ENCODE measurements at regions not wholly inside any gene's neighbourhood (a gene's known extent, or its start where the extent isn't known, plus 50 kb on each side); places are given as distances from the start of the nearest gene placed in this dataset.
"Not testable (repeated sequence)": the region's sequence is repeated elsewhere in the genome, so short reads cannot be mapped to it uniquely, and the experiment has no call there.

DNA sequence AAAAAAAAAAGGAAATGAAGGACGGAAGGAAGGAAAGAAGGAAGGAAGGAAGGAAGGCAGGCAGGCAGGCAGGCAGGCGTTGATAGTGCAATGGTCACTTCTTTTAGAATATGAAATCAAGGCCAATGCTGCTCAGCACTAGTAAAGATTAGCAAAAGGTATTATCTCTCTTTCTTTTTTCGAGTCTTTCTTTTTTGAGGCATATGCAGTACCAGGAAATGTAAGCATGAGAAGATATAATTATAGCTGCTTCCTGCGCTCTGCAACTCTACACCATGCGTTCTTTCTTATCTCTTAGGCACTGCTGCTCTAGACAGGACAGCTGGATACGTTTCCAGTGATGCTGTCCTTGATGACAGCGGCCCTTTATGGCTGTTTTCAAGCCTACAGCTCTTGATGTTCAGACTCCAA lies 1512.5 kb upstream of the B3GALT2 start:
- DNase-seq (ENCODE audit: low read depth): no peak

DNA sequence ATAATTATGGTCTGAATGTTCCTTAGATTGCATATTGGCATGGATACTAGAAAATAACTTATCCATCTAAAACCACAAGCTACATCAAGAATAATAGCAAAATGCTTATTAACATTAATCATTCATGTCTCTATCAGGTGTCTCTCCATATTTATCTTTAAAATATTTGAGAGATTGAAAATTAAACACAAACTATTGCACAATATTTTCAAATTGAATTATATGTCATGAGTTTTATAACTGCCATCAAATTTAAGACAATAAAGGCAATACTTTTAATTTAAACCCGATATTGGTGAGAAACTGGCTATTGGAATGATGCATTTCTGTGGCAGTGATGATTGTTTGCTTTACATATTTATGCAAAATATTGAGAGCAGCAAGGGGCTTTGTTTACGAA lies 1506.8 kb upstream of the B3GALT2 start:
- DNase-seq (ENCODE audit: low read depth): no peak

DNA sequence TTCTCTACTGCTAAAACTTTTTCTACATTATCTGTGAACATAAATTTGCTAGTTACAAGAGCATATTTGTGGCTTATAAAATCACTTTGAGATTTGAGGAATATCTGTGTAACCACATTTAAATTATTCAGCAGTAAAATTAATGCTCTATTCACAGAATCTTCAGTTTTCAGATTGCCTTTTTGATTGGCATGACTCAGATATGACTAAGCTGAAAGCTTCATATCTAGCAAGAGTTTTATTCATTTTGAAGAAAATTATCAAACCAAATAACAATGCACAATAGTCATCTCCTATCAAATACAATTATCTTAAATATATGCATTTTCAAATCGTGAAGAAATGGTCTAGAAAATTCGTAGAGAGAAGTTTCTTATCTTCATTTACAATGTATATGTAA lies 1498.2 kb upstream of the B3GALT2 start:
- DNase-seq (ENCODE audit: low read depth): no peak

- DNase-seq (ENCODE audit: low read depth): no peak
Measured at GRCh38 chr1:194658090-194658439, 1471.7 kb upstream of the B3GALT2 start.

- DNase-seq (ENCODE audit: low read depth): no peak
Measured at GRCh38 chr1:194654956-194655355, 1468.5 kb upstream of the B3GALT2 start.

- DNase-seq (ENCODE audit: low read depth): no peak
Measured at GRCh38 chr1:194653385-194653784, 1467.0 kb upstream of the B3GALT2 start.

GRCh38 chr1:194647118-194647517 lies 1460.7 kb upstream of the B3GALT2 start:
- no peak for DNase-seq (ENCODE audit: low read depth)

DNA sequence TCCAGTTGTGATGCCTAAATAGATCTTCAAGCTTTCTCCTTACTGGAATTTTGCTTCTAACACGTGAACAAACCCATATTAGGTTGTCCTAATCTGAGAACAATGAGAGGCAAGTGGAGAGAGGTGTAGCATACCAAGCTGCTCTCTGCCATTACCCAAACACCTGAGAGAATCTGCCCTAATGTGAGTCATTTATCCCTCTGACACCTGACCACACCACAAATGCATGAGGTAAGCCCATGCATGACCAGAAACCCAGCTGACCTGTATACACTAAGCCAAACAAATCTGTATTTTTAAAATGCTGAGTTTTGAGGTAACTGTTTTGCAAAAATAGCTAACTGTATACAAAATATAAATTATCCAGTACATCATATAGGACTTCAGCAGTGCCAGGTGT lies 1458.1 kb upstream of the B3GALT2 start:
- no peak for DNase-seq (ENCODE audit: low read depth)

GRCh38 chr1:194640322-194640721 lies 1453.9 kb upstream of the B3GALT2 start:
- DNase-seq (ENCODE audit: low read depth): no peak

DNA sequence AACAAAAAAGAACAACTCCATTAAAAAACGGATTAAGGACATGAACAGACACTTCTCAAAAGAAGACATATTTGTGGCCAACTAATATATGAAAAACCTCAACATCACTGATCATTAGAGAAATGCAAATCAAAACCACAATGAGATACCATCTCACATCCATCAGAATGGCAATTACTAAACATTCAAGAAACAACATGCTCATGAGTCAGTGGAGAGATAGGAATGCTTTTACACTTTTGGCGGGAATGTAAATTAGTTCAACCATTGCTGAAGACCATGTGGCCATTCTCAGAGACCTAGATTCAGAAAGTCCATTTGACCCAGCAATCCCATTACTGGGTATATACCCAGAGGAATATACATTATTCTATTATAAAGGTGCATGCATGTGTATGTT lies 1442.6 kb upstream of the B3GALT2 start:
- no peak for DNase-seq (ENCODE audit: low read depth)

DNA sequence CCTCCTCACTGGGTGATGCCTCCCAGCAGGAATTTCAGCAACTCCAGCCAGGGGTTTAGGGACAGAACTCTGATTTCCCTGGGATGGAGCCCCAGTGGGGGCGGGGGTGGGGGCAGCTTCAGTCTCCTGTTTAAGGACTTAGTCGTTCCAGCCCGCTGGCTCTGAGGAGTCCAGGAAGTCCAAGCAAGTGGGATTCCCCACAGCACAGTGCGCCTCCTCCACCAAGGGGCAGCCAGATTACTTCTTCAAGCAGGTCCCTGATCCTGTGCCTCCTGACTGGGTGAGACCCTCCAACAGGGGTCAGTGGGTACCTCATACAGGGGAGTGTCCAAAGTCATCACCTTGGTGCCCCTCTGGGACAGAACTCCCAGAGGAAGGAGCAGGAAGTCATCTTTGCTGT lies 1438.4 kb upstream of the B3GALT2 start:
- DNase-seq (ENCODE audit: low read depth): no peak

- no peak for DNase-seq (ENCODE audit: low read depth)
Measured at GRCh38 chr1:194618101-194618500, 1431.7 kb upstream of the B3GALT2 start.

- not testable (repeated sequence) for DNase-seq (ENCODE audit: low read depth)
Measured at GRCh38 chr1:194617272-194617671, 1430.9 kb upstream of the B3GALT2 start.

GRCh38 chr1:194616835-194617234 lies 1430.4 kb upstream of the B3GALT2 start:
- no peak for DNase-seq (ENCODE audit: low read depth)

- no peak for DNase-seq (ENCODE audit: low read depth)
Measured at GRCh38 chr1:194602184-194602583, 1415.8 kb upstream of the B3GALT2 start.

- DNase-seq (ENCODE audit: low read depth): no peak
Measured at GRCh38 chr1:194600716-194601115, 1414.3 kb upstream of the B3GALT2 start.

DNA sequence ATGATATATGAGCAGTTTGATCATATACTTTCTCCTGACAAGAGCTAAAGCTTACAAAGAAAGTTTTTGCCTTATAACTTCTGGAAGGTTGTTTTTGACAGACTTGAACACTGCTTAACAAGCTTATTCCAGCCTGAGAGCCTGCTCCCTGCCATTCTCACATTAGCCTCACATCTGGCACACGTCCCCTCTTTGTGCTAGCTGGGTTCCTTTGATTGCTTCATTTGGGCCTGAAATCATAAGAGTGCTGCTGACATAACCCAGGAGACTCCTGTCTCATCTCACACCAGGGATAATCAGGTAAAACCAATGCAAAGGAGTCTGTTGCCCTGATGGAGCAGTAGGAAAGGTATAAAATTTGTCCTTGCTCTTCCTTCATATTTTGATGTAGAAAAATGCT lies 1411.7 kb upstream of the B3GALT2 start:
- DNase-seq (ENCODE audit: low read depth): no peak

DNA sequence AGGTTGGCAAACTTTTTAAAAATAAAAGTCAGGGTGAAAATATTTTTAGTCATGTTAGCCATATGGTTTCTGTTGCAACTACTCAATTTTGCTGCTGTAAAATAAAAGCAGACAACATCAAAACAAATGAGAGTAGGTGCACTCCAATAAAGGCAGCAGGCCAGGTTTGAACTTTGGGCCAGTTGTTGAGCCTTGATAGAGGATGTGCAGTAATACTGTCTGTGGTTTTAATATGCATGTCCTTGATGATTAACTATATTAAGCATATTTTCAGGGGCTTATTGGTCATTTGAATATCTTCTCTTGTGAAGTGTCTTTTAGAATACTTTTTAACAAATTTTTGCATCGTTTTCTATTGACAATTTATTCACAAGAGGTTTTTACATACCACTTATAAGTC lies 1399.9 kb upstream of the B3GALT2 start:
- no peak for DNase-seq (ENCODE audit: low read depth)

DNA sequence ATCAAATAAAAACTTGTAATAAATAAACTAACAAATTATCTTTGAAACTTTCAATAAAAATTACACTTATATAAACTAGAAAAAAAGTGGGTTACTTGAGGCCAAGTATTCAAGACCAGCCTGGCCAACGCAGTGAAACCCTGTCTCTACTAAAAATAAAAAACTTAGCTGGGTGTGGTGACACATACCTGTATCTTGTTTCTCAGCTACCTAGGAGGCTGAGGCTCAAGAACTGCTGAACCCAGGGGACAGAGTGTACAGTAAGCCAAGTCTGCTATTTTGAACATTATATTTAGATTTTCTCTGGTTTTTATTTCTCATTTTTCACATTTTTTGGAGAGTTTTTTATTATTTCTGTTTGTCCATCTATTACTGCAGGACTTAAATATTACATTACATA lies 1397.6 kb upstream of the B3GALT2 start:
- no peak for DNase-seq (ENCODE audit: low read depth)

- no peak for DNase-seq (ENCODE audit: low read depth)
Measured at GRCh38 chr1:194570476-194570875, 1384.1 kb upstream of the B3GALT2 start.

DNA sequence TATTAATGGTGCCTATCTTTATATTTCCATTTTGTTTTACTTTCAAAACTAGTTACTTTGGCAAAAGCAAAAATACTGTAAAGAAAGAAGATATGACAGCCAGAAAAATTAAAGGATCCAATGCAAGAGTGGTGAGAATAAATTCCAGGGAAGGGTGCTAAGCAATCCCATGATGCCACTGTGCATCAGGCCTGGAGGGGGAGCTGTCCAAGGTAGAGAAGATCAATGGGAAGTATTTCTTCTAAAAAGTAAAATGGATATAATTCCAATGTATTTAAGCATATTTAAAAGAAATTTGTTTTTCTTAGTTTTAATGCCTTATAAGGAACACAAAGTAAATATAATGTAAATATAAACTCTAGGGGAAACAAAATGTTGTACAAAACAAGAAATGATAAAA lies 1382.2 kb upstream of the B3GALT2 start:
- DNase-seq (ENCODE audit: low read depth): no peak

GRCh38 chr1:194548071-194548470 lies 1361.7 kb upstream of the B3GALT2 start:
- DNase-seq (ENCODE audit: low read depth): no peak

GRCh38 chr1:194544012-194544411 lies 1357.6 kb upstream of the B3GALT2 start:
- no peak for DNase-seq (ENCODE audit: low read depth)

DNA sequence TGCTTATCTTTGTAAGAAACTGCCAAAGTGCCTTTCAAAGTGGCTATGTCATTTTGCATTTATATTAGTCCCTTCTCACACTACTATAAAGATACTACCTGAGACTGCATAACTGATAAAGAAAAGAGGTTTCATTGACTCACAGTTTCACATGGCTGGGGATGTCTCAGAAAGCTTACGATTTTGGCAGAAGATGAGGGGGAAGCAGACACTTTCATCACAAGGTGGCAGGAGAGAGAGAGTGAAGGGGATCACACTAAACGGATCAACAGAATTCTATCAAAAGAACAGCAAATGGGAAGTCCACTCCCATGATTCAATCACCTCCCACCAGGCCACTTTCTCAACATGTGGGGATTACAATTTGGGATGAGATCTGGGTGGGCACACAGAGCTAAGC lies 1352.0 kb upstream of the B3GALT2 start:
- DNase-seq (ENCODE audit: low read depth): no peak

DNA sequence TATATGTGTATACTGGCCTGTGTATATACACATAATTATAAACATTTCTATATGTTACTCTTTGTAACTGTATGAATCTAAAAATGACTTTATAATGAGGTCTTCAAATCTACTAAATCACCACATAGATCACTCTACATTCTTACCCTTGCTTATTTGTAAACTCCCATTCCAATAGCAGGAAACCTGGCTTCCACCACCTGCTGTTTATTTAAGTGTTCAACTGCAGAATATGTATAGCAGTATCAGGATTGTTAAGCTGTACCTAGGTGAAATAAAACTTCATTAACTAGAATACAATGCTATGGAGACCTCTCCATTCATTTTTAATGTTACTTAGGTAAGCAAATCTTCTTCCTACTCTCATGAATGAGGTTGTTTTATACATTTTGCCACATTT lies 1351.1 kb upstream of the B3GALT2 start:
- no peak for DNase-seq (ENCODE audit: low read depth)
